Bone marrow (tissue), 2 donors: ENCODE measurements at regions not wholly inside any gene's neighbourhood (a gene's known extent, or its start where the extent isn't known, plus 50 kb on each side); places are given as distances from the start of the nearest gene placed in this dataset.
A peak's percentile ranks its signal among the peaks of the same experiment; 100 is the strongest.
"Not testable (repeated sequence)": the region's sequence is repeated elsewhere in the genome, so short reads cannot be mapped to it uniquely, and the experiment has no call there.

ENCODE experiments used
- DNase-seq, 2 donors: peaks; one replicate each; lab custom pipeline; 2025; lab: John Stamatoyannopoulos, UW

DNA sequence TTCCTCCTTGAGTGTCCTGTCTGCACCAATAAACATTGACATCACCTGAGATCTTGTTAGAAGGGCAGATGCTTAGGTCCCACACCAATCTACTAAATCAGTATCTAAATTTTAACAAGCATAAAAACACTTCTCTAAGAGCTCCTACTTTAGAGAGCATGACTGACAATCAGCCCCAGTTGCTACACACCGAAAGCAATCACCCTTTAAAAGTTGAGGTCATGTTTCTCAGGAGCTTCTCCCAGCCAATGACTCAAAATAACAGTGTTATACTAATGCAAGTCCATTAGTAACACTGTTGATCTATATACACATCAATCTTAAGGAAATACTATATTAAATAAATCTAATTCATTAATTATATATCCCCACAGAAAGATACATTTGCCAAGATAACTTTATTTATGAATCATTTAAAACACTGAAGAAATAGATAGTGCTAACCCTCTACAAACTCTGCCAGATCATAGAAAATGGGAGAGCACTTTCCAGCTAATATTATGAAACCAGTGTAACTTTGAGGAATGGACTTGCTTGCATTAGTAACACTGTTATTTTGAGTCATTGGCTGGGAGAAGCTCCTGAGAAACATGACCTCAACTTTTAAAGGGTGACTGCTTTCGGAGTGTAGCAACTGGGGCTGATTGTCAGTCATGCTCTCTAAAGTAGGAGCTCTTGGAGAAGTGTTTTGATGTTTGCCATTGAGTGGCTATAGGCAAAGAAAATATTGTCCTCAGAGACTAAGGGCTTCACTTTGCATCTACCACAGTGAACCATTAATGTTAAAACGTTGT, 109.8 kb upstream of the HDX start:
- no peak for DNase-seq

DNA sequence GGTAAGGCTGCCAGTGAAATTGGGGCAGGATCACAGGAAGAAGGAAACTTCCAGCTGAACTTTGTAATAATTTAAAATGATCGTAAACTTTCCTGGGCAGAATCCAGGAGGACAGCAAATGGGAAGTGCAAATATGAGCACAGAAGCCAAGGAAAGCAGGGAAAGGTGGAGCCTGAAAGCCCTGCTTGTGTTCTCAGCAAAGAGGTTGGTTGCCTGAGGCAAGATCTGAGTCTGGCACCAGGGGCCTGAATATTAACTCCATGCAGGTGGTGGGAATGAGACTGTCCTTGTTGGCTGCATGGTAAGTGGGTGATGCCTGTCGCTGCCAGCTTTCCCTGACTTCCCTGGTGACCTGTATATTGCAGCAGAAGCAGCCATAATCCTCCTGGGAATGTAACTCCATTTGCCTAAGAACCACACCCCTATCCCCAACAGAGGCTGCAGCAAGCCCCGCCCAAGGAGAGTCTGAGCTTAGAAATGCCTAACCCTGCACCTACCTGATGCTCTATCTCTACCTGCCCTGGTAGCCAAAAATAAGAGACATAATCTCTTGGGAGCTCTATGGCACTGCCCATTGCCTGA, 132.0 kb upstream of the HDX start:
- DNase-seq = no peak

DNA sequence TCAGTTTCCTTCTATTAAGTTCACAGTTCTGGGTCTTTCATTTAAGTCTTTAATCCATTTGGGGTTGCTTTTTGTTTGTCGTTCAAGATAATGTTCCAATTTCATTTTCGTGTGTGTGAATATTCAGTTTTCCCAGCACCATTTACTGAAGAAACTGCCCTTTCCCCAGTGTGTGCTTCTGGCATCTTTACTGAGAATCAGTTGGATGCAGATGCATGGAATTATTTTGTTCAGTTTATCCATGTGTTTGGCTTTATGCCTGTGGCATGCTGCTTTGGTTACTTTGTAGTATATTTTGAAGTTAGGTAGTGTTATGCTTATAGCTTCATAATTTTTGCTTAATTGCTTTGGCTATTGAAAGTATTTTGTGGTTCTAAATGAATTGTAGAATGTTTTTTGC, 163.8 kb upstream of the HDX start:
- DNase-seq = no peak

DNA sequence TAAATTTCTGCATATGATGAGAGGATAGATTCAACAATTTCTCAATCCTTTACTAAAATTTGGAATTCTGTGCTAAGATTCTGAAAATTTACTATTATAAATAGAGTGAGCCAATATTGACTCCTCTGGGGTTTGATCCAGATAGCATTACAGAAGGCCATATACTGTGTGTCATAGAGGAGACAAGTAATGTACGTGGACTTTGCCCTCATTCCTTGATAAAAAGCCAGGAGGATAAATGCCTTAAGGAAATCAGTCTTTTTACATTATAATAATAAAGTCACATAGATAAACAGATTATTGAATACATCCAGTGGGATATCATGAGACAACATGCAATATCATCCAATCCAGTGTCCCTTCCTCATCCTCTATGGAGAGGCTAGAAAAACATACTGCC, 188.0 kb upstream of the HDX start:
- DNase-seq = no peak

DNA sequence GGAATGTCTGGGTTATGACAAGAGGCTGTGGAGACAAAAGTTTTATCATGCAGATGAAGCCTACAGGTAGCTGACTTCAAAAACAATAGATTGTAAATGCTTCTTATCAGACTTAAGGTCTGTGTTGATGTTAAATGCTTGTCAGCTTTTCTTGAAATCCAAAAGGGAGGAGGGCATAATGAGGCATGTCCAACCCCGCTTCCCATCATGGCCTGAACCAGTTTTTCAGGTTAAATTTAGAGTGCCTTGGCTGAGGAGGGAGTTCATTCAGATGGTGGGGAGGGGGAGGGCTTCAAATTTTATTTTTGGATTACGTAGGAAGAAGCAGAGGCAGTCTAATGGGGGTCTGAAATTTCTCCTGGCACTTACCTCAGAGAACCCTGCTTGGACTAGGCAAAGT, 207.7 kb upstream of the HDX start:
- no peak for DNase-seq

DNA sequence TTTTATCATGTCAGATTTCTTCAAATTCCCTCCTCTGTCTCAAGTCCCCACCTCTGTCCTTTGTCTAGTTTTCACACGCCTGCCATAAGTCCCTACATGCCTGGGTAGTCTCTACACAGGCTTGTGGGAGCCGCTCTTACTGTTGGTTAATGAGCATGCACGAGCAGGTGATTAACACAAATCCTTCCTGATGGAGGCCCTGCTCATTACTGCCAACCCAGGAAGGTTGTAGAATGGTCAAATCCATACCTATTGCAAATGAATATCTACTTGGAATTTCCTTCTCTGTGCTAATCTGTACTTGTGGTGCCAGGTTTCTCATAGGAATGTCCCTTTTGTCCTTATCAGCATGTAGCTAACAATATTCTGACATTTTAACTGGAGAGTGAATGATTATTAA, 208.4 kb upstream of the HDX start:
- no peak for DNase-seq

DNA sequence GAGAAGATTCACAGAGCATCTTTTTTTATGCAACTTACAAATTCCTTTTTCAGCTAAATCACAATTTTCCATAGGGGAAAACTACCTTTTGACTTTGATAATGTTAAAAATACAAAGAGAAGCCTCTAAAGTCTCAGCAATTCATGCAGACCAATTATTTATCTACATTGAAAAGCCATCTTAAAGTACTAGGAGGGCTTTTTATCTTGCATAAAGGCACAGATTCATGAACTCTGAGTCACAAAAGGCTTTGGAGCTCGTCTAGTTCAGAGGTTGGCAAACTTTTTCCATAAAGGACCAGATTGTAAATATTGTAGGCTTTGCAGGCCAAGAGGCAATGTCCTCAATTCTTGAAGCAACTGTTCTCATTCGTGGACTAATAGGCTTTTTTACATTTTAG, 210.4 kb upstream of the HDX start:
- no peak for DNase-seq

DNA sequence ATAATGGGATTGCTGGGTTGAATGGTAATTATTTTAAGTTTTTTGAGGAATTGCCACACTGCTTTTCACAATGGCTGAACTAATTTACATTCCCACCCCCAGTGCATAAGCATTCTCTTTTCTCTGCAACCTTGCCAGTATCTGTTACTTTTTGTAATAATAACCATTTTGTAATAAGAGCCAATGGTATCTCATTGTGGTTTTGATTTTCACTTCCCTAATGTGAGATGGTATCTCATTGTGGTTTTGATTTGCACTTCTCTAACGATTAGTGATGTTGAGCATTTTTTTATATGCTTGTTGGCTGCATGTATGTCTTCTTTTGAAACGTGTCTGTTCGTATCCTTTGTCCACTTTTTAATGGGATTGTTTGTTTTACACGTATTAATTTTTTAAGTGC, 213.1 kb upstream of the HDX start:
- DNase-seq = no peak

DNA sequence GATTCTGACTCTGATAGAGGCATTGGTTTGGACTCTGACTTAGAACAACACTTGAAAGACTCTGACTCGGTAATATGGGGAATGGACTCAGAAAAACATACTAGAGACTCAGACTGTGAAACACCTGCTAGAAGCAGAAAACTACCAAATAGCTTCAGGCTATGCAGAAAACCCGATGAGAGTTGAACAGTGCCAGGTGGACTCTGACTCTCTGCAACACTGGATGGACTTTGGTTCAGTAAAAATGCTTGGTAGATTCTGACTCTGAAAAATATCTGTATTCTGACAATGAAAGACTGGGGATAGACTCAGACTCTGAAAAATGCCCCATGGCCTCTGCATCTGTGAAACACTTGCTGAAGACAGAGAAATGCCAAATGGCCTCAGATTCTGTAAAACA, 215.1 kb upstream of the HDX start:
- no peak for DNase-seq

DNA sequence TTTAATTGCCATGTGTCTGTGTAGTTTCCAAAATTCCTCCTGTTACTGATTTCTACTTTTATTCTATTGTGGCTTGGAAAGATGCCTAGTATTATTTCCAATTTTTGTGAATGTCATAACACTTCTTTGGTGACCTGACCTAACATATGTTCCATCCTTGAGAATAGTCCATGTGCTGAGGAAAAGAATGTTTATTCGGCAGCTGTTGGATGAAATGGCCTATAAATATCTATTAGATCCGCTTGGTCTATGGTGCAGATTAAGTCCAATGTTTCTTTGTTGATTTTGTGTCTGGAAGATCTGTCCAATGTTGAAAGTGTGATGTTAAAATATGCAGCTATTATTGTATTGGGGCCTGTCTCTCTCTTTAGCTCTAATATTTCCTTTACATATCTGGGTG, 219.2 kb upstream of the HDX start:
- no peak for DNase-seq

DNA sequence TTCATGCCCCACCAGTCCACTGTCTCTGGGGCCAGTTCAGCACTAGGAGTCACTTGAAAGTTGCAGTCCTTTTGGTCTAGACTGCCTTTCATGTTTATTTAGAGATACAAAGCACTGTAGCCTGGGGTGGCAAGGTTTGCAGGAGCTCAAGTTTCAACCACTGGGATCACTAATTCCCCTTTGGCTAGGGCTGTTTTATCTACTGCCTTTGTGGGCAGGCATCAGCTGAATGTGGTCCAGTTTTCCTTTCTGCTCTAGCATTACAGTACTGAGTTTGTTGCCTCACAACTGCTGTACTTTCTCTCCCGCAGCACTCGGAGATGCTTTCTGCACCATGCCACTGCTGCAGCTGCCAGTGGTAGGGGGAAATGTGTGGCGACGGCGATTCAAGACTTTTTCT, 222.3 kb upstream of the HDX start:
- DNase-seq = no peak

DNA sequence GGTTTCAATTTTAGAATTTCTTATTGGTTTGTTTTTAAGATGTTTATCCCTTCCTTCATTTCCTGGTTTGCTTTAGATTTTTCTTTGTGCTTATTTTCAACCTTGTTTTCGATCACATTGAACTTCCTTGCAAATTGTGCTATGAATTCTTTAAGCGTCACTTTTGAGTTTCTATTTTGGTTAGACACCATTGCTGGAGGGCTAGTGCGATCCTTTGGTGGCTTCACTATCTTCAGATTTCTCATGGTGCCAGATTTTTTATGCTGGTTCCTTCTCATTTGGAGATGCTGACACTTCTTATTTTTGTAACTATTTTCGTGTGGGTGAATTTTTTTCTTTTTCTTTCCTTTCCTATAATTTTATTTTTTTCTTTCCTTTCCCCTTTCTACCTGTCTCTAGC, 227.2 kb upstream of the HDX start:
- no peak for DNase-seq

DNA sequence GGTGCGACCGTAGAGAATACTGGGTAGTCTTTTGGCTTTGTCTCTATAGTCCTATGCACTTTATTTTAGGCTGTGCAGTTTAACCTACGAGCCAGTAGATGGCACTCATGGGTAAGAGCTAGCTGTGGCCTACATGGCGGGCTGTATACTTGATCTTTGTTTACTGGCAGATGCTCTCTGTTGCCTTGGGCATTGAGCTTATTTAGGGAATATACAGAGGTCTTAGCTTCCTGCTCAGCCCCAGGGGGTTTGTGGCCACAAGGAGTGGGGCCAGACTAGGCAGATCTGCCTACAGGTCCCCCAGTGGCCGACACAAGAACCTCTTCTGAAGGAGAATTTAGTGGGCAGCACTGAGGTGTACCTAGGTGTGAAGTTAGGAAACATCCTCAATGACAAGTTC, 227.6 kb upstream of the HDX start:
- peak in 1 of 2 donors; percentile 2 for DNase-seq

DNA sequence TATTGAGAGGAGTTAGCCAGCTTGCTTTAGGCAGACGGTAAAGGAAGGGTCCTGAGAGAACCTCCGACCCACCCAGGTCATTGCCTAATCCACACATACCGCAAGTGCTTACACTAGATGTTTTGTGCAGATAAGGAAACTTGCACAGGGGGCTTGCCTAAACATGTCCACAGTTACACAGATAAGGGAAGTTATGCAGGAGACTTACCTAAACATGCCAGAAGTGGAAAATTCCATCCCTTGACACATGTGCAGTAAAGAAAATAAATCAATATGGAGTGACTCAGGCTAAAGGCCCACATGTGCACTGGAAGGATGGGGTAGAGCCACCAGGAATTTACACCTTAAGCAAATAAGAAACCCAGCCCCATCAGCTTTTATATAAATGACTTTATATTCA, 232.8 kb upstream of the HDX start:
- no peak for DNase-seq

DNA sequence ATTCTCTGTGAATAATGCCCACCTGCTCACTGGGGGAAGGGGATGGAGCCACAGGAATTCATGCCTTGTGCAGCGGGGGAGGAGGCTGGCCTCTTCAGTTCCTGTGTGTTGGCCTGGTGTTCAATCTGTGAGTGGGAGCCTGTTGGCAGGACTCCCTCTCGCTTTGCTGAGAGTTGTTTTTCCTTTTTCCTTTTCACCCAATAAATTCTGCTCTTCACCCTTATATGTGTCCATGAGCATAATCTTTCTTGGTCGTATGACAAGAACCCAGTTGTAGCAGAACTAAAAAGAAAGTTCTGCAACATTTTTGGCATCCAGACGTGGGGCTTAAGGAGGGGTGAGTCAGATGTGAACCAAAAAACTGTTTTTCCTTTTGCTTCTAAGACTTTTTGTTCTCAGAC, 235.2 kb upstream of the HDX start:
- DNase-seq = no peak

DNA sequence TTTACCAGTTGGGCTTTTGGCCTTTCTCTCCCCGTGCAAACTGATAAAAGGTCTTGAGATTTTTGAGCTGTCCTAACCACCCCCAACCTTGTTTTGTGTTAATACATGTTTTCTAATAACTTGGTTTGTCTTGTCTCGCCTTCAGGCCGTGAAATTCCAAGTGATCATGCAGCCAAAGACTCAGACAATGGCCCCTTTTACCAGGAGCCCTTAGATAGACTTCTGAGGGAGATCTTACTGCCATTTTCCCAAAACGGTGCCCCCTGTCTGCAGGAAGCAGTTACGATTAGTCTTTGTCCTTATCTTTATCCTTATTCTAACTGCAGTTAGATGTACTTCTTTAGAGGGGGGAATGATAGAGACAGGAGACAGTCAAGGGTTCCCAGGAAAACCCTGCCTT, 245.3 kb upstream of the HDX start:
- no peak for DNase-seq

DNA sequence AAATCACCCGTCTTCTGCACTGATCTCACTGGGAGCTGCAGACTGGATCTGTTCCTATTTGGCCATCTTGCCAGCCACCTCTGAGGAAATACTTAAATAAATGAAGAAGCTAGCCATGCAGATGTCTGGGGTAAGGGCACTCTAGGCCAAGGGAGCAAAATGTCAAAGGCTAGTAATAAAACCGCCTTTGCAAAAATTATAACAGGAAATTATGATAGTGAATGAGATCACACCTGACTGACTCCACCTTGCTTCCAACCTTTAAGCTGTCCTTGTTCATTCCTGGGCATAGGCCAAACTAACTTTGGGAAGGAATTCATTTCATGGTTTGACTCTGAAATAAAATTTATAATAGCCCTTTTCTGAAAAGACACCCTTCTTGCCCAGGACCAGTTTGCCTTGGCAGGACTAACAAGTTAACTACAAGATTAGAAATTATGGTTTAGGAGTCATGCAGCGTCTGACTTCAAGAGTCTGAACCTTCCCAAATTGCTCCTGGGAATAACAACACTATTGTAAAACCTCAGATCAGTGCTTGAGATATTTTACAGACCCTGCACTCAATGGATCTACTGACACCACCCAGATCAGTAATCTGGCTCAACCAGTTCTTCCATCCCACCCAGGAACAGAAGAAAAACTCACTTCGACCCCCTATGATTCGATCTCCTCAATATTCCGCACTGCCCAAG, 246.9 kb upstream of the HDX start:
- no peak for DNase-seq

DNA sequence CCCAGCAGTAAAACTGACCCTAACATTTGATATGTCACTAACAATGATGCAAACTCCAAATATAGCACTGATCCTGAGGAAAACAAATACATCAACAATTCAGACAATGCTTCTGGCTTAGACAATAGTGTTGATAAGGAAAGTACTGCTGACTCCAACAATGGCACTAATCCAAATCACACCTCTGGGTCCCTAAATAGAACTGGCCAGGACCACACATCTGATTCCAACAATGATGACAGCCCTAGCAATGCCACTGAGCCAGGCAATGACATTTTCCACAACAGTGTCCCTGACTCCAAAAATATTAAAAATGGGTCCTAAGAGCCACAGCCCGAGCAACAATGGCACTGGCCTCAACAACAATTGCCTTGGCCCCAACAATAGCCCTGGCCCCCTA, 243.1 kb upstream of the APOOL start:
- DNase-seq = no peak

DNA sequence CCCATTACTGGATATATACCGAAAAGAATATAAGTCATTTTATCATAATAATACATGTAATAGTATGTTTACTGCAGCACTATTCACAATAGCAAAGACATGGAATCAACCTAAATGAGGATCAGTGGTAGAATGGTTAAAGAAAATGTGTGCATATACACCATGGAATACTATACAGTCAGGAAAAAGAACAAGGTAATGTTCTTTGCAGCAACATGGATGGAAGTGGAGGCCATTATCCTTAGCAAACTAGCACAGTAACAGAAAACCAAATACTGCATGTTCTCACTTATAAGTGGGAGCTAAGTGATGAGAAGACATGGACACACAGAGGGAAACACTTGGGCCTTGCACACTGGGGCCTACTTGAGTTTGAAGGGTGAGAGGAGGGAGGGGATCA, 207.4 kb upstream of the APOOL start:
- no peak for DNase-seq

DNA sequence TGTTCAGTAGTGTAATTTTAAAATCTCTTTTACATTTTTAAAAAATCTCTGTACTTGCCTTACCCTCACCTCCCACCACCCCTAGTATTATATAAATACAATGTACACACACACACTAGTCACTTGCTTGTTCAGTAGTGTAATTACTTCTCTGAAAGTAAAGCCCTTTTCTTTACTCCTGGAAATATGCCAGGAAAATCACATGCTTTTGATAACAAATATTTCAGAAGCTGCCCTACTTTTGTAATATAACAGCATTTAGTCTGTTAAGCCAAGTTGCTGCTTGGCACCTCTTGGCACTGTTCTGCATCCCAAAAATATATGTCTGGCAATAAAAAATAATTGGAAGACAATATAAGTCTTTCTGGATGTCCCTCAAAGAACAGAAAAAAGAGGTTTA, 172.8 kb upstream of the APOOL start:
- no peak for DNase-seq

DNA sequence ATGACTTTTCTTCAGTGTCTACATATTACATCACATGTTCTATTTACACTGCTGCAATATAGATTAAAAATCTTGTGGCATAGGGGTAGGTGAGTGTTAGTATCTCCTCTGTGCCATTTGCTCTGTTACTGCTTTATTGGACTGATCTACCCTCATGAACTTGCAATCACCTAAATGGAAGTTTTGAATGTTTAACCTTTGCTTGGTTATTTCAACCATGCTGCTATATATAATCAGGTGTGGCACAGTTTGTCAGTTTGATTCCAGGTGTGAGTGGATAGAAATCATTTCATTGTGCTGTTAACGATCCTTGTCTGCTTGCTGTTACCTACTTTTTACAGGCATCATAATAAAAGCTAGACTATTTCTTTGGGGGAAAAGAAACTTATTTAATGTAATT, 157.1 kb upstream of the APOOL start:
- not testable (repeated sequence) for DNase-seq

DNA sequence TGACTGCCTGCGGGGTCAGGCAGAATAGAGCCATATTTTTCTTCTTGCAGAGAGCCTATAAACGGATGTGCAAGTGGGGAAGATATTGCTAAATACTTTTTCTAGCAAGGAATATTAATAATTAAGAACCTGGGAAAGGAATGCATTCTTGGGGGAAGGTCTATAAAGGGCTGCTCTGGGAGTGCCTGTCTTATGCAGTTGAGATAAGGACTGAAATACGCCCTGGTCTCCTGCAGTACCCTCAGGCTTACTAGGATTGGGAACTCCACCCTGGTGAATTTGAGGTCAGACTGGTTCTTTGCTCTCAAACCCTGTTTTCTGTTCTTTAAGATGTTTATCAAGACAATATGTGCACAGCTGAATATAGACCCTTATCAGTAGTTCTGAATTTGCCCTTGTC, 152.5 kb upstream of the APOOL start:
- DNase-seq = not testable (repeated sequence)

DNA sequence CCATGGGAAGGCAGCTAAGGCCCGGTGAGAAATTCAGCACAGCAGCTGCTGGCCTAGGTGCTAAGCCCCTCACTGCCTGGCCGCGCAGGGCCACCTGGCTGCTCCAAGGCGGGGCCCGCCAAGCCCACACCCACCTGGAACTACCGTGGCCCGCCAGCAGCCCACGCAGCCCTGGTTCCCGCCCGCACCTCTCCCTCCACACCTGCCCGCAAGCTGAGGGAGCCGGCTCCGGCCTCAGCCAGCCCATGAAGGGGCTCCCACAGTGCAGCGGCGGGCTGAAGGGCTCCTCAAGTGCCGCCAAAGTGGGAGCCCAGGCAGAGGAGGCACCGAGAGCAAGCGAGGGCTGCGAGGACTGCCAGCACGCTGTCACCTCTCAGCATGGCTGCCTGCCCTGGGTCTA, 146.9 kb upstream of the APOOL start:
- DNase-seq = not testable (repeated sequence)

DNA sequence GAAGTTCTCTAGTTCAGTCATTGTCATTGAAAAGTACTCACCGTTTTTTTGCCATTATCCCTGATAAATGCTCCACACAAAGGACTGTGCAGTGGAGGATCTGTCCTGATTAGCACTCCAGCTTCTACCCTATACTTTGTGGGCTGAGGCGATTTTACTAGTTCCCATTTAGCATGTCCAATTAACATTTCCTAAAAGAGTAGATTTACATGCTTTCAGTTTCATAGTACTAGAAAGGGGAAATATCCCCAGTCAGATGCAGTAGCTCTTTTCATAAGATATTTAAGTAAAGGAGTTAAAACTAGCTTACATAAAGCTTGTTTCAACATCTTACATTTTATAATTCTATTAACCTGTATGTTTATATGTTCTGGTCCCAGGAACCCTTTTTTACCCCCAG, 144.9 kb upstream of the APOOL start:
- DNase-seq = not testable (repeated sequence)
